A673 (cell line): ENCODE measurements at regions not wholly inside any gene's neighbourhood (a gene's known extent, or its start where the extent isn't known, plus 50 kb on each side); places are given as distances from the start of the nearest gene placed in this dataset.

Experiments used
- CTCF ChIP-seq: fragments of 300-800, 200-600 bp; sonication (generic); conservative IDR thresholded peaks from 2 replicates; pipeline ENCODE4 v1.5.1; 2017; ENCODE audit warnings: low read depth, mild to moderate bottlenecking, antibody characterized with exemption, low read length, moderate library complexity, mixed read lengths
- EZH2 ChIP-seq: fragments of 200-600 bp; sonication (generic); IDR thresholded peaks from 2 replicates; pipeline ENCODE4 v1.6.1; 2017; ENCODE audit warnings: borderline replicate concordance, low read depth, mild to moderate bottlenecking, mixed read lengths, antibody characterized with exemption, low read length; ENCODE audit not compliant: poor library complexity, severe bottlenecking

GRCh38 chr12:34295366-34296142, 273.3 kb downstream of the ALG10 start:
- no peak for TF ChIP-seq EZH2
- no peak for TF ChIP-seq CTCF
